Upper lobe of right lung (tissue), 1 donor: ENCODE measurements at regions not wholly inside any gene's neighbourhood (a gene's known extent, or its start where the extent isn't known, plus 50 kb on each side); places are given as distances from the start of the nearest gene placed in this dataset.

Experiments used
- ATAC-seq: fragments of 200-7000 bp; cut with Tn5 transposase; one replicate; pipeline ENCODE4 v1.9.1; 2020; ENCODE audit warnings: mild to moderate bottlenecking, moderate library complexity
- DNase-seq: peaks from one replicate; pipeline ENCODE4 v3.0.0-alpha.2; 2020
- H3K27ac ChIP-seq: fragments of 200-600 bp; one replicate; pipeline ENCODE4 v1.8.0; 2022
- H3K27me3 ChIP-seq: fragments of 200-600 bp; one replicate; pipeline ENCODE4 v1.8.0; 2022; ENCODE audit warnings: mild to moderate bottlenecking
- H3K36me3 ChIP-seq: fragments of 200-600 bp; one replicate; pipeline ENCODE4 v1.8.0; 2022
- H3K4me1 ChIP-seq: fragments of 200-600 bp; one replicate; pipeline ENCODE4 v1.8.0; 2022
- H3K4me3 ChIP-seq: fragments of 200-600 bp; one replicate; pipeline ENCODE4 v1.8.0; 2022; ENCODE audit warnings: mild to moderate bottlenecking
- H3K9me3 ChIP-seq: fragments of 200-600 bp; one replicate; pipeline ENCODE4 v1.8.0; 2022
- CTCF ChIP-seq: fragments of 200-600 bp; IDR thresholded peaks from one replicate; pipeline ENCODE4 v1.8.0; 2022; ENCODE audit warnings: antibody characterized with exemption
- intact Hi-C: fragments of 100-400 bp; cut with DNase I; formaldehyde crosslinking; loops from one replicate; pipeline ENCODE4 v1.11.0; 2022
- donor health status: DM: no; HTN: yes; CAD: no; lungs with severe emphysema.

DNA sequence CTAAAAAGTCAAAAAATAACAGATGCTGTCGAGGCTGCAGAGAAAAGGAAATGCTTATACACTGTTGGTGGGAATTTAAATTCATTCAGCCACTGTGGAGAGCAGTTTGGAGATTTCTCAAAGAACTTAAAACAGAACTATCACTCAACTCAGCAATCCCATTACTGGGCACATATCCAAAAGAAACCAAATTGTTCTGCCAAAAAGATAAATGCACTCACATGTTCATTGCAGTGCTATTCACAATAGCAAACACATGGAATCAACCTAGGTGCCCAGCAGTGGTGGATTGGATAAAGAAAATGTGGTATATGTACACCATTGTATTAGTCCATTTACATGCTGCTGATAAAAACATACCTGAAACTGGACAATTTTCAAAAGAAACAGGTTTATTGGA is 116.0 kb upstream of the VGLL2 start:
- Histone ChIP-seq H3K27me3 (no peaks in the 10 kb centered on the region), H3K4me3 (no peak overlapping the region), H3K36me3 (no peaks in the 10 kb centered on the region), H3K9me3 (no peaks in the 10 kb centered on the region), H3K4me1 (no peaks in the 10 kb centered on the region), H3K27ac (no peak overlapping the region)
- TF ChIP-seq CTCF = no peak
- intact Hi-C loops = no loop called here
- DNase-seq (no peak), ATAC-seq (no peak)

DNA sequence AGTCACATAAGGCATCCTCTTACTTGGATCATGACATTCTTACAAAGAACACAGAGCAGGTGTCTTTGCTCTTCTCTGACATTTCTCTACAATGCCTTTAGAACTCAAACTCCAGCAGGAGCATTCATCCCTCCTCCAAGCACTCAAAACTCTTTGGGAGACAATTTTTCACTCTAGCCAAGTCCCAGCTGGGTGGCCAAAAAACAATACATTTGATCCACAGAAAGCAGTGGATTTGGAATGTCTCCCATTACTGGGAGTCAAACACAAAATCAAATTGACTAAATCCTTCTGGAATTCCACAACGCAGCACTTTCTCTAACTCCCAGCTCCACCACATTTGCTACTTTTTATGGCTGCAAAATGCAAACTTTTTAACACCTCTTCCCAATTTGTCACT is 108.6 kb upstream of the VGLL2 start:
- Histone ChIP-seq H3K27ac (no peak overlapping the region), H3K27me3 (no peaks in the 10 kb centered on the region), H3K36me3 (no peaks in the 10 kb centered on the region), H3K4me1 (no peaks in the 10 kb centered on the region), H3K9me3 (no peaks in the 10 kb centered on the region), H3K4me3 (no peak overlapping the region)
- no peak for ATAC-seq
- intact Hi-C loops = no loop called here
- no peak for DNase-seq
- TF ChIP-seq CTCF = no peak

DNA sequence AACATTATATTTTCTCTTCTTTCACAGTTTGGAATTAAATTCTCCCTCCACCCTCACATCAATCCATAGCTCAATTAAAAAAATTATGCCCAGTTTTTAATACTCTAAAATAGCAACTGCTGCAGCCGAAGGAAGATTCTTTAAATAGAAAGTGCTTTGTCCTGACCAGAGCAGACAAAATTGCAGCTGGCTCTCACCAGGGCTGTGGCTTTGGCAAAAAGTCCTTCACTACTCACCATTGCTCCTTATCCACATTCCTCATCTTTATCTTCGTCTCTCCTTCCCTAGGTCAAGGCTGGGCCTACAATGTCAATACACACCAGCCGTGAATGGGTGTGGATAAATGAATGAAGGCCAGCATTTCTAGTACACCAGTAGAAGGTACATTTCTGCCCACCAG is 107.9 kb upstream of the VGLL2 start:
- ATAC-seq (no peak), DNase-seq (no peak)
- H3K36me3 ChIP-seq = no peaks in the 10 kb centered on the region
- H3K9me3 ChIP-seq = no peaks in the 10 kb centered on the region
- no peaks in the 10 kb centered on the region for H3K27me3 ChIP-seq
- intact Hi-C loops = no loop called here
- H3K4me1 ChIP-seq = no peaks in the 10 kb centered on the region
- H3K4me3 ChIP-seq = no peak overlapping the region
- H3K27ac ChIP-seq = no peak overlapping the region
- no peak for TF ChIP-seq CTCF

DNA sequence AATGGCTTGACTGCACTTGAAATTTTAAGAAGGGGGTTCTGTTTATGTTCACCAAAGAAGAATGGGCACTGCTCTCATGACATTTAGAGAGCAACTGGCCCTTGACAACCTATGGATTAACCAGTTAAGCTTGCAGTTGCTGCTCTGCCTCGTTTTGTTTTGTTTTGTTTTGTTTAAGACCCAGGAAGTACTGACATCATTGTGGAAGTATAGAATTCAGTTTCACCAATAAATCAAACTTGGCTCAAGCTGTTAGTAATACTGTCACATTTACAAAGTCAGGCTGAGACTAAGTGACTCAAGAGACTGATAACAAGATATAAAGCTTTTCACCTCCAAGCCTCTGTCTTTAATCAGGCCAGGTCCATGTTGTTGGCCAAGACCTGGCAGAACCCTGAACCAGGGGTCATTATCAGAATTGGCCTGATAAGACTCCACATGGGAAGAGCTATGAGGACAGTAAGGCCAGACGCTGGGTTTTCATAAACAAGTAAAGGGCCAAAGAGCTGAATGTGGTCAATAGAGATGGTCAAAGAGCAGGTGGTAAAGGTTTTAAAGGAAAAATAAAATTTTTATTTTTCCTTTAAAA is 99.4 kb upstream of the VGLL2 start:
- intact Hi-C loops = no loop called here
- Histone ChIP-seq H3K27me3 (no peaks in the 10 kb centered on the region), H3K4me1 (no peaks in the 10 kb centered on the region), H3K4me3 (no peak overlapping the region), H3K36me3 (no peaks in the 10 kb centered on the region), H3K9me3 (no peaks in the 10 kb centered on the region), H3K27ac (no peak overlapping the region)
- no peak for DNase-seq
- TF ChIP-seq CTCF = no peak
- no peak for ATAC-seq

GRCh38 chr6:117167520-117168271 is 97.7 kb upstream of the VGLL2 start:
- DNase-seq (no peak), ATAC-seq (peak; percentile 58)
- Histone ChIP-seq H3K36me3 (no peaks in the 10 kb centered on the region), H3K4me1 (no peaks in the 10 kb centered on the region), H3K27me3 (no peaks in the 10 kb centered on the region), H3K4me3 (no peak overlapping the region), H3K9me3 (no peaks in the 10 kb centered on the region), H3K27ac (no peak overlapping the region)
- intact Hi-C loops = no loop called here
- no peak for TF ChIP-seq CTCF
